GM21529 (cell line): ENCODE measurements at regions not wholly inside any gene's neighbourhood (a gene's known extent, or its start where the extent isn't known, plus 50 kb on each side); places are given as distances from the start of the nearest gene placed in this dataset.
A peak's percentile ranks its signal among the peaks of the same experiment; 100 is the strongest.
"Not testable (repeated sequence)": the region's sequence is repeated elsewhere in the genome, so short reads cannot be mapped to it uniquely, and the experiment has no call there.

Experiments
- ATAC-seq: cut with Tn5 transposase; IDR thresholded peaks from one replicate; pipeline ENCODE4 v1.9.1; 2021; ENCODE audit not compliant: unreplicated experiment

DNA sequence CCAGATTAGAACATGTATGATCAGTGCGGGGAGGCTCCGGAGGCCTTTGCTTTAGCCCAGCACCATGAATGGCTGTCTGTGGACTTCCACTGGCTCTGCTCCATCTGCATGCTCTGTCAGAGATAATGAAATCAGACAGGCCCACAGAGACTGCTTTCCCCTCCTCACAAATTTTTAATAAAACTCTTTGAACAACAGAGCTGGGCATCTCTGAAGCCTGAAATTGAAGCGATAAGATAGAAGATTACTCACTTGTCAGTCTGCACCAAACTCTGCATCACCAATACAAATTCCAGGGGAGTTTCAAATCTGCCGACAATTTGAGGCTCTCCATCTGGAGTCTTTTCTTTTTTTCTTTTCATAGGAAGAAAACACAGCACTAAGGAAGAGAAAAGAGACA lies 110.0 kb downstream of the DYRK2 start:
- ATAC-seq = peak; percentile 25

DNA sequence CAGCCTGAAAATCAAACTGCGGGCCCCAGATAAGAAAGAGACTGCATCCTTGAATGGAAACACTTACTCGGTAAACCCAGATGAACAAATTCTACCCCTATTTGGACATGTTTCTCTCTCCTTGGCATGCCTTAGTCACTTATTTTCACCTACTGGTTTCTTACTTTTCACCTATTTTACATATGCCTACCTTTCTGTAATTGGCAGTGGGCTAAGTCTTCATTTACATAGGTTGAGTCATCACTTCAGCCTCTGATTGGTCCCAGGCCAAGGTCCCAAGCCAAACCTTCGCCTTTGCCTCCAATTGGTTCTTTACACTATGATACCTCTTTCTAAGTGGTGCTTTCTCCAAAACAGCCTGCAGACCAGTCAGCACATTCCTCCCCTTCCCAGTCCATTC lies 111.3 kb downstream of the DYRK2 start:
- ATAC-seq = no peak

DNA sequence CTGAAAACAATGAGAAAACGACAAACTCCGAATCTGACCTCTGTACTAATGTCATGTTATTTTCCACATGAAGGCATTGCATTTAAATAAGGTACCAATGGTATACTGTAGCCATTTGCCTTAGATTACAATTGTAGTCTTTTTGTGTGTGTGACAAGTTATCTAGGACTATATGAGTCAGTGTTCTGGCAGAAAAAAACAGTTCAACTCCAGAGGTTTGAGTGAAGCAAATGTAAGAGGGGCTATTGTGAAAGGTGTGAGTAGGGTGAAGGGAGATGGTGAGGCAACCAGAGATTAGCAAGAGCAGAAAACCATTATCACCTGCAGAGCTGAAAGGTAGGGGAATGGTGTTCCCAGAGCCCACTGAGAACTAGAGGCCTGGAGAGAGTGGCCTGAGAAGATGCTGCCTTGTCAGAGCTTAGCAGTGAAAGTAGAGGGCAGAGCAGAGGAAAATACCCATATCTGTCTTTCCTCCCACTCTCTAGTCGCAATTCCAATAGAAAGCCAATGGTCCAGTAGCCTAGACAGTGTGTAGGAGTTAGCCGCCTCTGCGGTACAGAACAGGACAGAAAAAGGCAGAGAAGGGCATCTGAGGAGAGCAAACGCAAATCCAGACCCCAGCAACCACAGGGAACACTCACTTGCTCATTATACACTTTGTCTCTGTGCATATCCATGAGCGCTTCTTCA lies 112.2 kb downstream of the DYRK2 start:
- ATAC-seq = no peak

DNA sequence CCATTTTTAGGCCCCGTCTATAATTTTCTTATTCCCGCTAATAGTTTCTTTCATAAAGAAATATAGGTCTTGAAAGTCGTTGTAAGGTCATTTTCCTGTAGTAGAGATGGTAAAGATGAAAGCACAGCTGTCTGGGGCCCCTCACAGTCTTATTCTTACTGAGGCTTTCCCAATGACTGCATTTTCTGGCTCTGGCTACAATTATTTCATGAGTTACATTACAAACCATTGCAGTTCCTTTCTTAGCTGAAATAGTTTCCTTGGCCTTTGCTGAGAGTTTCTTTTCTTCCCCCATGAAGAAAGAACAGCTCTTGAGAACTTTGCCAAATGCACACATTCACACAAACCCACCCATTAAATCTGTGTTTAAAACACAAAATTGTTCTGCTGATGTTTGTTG lies 113.0 kb downstream of the DYRK2 start:
- ATAC-seq = no peak

DNA sequence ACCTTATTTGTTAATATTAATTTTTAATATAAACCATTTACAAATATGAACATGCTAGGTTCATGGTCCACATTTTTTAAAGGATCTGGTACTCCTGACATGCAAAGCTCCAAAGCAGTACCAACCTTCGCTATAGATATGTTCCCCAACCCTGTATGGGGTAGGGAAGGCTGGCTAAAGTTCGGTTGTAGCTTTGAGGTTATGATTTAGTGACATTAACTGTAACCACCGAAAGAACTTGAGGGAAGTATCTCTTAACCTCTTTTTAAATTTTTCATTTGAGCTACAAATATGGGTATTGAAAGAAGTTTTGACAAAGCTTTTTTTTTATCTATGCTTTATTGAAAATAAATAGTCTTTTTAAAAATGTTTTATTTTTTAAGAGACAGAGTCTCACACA lies 115.5 kb downstream of the DYRK2 start:
- no peak for ATAC-seq

DNA sequence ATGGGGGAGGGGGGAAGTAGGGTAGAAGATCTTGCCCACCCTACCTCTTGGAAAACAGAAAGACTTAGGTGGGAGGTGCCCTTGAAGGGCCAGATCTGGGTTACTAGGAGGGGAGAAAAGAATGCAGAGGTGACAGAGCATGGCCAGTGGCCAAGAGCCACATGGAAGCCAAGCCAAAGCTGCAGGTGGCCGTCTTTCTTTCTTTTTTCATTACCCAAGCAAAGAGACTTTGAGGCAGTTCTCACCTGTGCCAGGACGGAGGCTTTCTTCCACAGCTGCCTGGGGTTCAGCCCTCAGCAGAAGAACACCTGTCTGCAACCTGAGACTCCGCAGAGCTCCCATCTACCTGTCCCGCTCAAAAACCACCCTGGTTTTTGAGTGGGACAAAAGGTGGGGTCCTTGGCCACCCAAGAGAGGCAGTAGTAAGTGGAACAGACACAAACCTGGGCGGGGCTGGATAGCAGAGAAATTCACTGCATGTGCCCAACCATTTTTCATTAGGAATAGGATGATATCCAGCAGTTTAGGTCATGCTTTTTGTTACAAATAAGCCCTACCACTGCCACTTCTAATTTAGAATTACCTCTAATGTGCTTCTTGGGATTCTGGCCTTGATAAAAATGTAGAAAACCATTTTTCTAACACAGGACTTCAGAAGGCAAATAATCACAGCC lies 116.5 kb downstream of the DYRK2 start:
- no peak for ATAC-seq

DNA sequence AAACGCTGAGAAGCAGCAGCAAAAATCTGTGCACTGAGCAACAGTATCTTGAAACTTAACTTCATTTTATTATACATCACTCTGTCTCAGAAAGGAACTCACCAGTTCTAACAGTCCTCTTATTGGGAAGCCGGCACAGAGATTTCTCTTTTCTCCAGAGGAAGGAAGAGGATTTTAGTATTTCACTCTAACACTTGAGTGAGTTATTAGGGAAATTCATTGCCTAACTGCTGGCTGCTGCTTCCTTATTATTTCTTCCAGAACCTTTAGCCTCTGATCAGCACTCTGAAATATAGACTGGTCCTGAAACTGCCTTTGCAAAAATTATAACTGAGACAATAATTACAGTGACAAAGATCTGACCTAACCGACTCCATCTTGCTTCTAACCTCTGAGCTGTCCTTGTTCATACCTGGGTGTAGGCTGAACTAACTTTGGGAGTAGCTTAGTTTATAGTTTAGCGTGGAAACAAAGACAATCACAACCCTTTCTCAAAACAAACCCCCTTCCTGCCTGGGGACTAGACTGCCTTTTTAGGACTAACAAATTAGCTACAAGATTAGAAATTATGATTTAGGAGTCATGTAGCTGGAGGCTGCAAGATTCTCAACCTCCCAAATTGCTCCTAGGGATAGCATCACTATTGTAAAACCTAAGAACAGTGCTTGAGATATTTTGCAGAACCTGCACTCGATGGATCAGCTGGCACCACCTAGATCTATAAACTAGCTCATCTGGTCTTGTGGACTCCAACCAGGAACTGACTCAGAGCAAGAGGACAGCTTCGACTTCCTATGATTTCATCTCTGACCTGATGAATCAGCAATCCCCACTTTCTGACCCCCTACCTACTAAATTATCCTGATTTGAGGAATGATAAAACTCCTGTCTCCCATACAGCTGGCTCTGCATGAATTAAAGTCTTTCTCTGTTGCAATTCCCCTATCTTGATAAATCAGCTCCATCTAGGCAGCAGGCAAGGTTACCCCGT lies 117.5 kb downstream of the DYRK2 start:
- no peak for ATAC-seq

DNA sequence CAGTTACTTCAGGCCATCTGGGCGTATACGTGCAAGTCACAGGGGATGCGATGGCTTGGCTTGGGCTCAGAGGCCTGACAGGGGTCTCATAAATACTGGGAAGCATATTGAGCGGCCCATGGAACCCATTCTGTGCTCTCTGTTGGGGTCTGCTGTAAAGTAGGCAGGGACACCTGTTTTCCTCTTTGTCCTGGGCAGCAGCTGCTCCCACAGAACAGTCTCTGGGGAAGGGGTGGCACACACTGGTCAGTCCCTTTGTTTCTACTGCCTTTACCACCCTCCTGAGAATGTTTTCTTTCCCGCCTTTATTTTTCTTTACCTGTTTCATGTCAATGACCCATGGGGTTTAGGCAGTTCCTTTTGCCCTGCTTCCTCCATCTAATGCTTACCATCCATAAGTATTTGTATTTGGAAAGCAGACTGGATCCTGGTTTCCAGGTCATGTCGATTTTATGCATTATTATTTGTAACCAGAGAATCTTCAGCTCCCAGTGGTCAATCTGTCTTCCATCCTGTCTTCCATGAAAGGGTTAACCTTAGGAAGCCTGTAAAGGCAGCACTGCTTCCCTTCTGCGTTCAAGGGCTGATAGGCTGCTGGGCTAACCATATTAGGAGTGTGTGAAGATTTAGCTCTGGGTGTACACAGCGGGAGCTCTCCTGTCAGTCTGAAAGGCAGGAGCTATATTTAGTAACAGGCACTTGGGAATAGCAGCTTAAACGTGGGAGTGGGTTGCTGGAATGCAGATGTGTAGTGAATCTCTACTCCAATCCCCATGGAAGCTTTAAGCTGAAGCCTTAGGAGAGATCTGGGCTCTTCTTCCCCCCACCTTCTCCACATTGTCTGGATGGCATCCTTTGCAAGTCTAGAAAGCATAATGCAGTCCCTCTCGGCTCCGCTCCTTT lies 124.0 kb downstream of the DYRK2 start:
- ATAC-seq = no peak

DNA sequence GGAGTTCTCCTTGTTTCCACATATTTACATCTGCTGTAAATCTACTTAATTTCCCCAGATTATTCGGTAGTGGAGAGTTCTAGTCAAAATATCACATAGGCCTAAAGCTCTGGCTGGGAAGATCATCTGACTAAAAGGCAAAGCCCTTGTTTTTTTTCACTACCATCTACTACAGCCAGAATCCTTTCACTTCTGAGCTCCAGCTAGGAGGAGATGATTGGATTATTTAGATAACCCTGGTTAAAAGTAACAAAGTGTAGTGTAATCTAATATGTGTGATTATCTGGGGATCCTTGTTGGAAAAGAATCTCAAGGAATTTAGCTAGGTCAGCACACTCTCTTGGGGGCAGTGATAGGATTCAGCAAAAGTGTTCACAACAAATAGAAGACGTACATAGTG lies 125.4 kb downstream of the DYRK2 start:
- no peak for ATAC-seq

DNA sequence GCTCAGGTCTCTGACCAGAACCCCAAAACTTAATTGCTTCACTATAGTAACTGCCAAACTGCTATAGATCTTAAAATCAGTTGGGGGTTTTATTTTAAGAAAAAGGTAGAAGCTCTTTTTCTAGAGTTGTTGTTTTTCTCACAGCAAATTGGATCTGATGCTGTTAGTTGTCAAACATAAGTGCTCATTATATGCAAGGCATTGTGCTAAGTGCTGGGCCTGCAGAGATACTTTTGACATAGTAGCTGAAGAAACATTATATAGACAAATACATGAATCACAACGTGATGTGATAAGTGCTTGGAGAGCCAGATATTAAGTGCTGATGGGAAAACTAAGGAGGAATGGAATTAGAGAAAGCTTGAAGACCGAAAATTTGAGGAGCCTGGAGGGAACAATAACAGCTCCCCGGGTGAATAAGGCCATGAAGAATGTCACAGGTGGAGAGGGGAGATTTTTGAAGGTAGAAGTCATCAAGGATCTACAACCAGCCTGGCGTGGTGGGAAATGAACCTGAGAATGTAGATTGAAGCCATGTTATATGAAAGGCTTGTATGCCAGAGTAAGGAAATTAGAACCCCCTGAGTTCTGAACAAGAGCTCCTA lies 126.5 kb downstream of the DYRK2 start:
- no peak for ATAC-seq

DNA sequence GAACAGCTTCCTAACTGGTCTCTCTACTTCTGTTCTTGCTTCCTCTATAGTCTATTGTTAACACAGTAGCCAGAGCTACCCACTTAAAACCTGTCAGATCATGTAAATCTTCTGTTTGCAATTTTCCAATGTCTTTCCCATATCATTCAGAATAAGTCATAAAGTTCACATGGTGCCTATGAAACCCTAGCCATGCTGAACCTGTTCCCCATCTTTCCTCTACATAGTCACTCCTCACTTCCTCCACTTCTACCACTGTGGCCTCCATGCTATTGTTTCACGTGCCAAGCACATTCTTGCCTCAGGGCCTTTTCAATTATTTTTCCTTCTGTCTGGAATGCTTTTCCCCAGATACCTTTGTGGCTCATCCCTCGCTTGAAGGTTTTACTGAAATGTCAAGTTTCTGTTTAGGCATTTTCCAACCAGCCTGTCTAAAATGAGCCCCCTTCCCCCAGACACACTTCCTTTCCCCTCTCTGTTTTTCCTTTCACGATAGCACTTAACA lies 132.1 kb downstream of the DYRK2 start:
- no peak for ATAC-seq

DNA sequence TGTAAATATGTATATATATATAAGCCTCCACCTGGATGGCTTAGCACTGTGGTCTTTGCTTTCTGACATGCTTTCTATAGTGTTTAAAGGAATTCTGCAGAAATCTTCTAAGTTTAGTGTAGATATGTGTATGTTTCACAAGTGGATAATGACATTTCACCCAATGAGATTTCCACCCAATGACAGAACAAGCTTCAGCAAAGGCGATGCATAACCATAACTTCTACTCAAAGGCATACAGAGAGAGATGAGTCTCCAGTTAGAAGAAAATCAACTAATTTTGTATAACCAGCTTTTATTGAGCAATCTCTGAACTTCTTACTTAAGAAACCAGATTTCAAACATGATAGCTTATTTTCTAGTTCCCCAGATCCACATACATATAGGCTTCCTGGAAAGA lies 134.0 kb downstream of the DYRK2 start:
- ATAC-seq = no peak

DNA sequence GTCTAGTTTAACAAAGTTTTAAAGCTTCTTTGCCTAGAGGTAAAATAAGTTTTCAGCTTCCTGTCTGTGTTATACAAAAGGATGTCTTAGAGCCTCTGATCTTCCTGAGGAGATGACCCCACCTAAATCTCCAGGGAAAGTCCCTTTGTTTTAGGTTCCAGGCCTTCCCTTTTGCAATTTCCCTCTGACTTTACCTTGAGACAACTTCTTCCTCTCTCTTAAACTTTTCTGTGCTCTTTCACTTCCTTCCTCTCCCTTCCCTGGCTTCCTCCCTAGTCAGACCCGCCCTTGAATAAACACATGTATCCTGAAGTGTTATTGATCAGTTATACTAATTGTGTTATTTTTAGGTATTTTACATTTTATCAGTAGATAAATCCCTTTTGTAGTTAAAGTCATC lies 134.8 kb downstream of the DYRK2 start:
- ATAC-seq = no peak

DNA sequence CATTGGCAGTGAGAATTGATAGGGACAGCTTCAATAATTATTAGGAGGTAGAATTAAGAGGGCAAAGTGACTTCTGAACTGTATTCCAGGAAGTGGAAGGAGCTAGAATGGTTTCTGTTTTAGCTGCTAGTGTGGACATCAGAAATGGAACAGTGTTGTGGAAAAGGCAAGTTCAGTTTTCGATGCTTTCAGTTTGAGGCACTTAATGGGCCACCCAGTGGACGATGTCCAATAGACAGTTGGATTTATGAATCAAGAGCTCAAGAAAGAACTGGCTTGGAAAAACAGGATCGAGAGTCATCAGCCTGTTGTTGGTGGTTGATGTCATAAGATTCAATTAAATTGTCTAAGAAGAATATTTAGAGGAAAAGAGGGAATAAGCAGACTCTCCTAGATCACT lies 136.3 kb downstream of the DYRK2 start:
- ATAC-seq = no peak

DNA sequence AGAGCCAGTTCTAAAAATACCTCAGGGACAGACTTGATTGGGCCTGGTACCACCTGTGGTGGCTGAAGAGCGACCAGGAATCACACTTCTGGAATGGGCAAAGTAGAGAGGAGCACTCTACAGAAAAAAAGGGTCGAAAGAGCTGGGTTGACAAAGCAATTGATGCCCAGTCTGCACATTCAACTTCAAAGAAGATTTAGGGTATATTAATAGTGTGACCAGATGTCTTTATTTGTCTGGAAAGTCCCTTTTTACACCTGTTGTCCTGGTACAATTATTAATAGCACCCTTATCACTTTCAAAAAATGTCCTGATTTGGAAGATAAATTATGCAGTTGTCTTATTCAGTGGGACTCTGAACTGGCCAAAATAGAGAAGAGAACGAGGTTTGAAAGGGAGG lies 137.5 kb downstream of the DYRK2 start:
- ATAC-seq = no peak

DNA sequence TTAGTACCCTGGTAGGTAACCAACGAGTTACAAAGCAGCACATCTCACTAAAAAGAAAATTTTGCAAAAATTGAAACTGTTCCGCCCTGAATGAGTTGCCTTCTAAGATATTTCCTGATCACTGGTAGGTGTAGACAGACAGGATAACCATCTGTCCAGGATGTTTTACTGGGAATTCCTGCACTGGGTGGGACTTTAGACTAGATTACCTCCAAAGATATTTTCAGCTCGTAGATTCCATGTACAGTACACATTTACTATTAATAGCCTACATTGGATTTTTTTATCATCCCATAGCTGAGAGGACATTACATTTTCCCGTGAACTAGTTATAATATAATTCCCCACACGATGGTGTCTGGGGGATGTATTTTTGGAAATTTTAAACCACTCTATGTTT lies 139.6 kb downstream of the DYRK2 start:
- ATAC-seq = no peak

DNA sequence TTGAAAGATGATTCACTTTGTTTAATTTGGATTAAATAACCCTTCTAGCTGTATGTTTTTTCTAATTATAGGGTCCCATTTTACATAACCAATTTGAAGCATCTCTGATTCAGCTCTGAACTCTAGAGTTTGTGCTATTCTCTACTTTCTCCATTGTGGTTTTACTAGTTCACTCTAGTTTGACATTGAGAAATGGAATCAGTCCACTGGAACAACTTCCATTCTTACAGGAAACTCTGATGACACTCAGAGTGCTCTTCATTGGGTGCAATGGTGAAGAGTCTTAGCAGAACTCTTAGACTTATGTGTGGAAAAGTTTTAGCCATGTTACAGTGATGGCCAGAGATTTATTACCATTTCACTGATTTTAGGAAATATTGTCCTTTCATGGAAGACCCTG lies 140.7 kb downstream of the DYRK2 start:
- ATAC-seq = no peak

DNA sequence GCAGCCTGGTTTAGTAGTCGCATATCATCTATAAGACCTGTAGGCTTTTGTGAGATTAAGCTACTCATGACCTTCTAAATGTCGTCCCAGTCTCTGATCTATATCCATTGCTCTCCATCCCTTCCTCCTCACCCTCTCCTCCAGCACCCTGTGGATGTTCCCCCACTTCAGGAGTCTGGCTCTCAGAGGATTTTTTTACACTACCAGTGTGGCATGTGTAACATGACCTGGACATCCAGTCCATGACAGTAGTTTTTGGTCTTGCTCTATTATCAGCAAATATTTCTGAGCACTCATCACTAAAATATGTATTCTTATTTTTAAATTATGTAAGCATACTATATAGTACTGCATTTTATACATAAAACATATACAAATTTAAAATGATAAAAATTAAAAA lies 142.1 kb downstream of the DYRK2 start:
- ATAC-seq = no peak

DNA sequence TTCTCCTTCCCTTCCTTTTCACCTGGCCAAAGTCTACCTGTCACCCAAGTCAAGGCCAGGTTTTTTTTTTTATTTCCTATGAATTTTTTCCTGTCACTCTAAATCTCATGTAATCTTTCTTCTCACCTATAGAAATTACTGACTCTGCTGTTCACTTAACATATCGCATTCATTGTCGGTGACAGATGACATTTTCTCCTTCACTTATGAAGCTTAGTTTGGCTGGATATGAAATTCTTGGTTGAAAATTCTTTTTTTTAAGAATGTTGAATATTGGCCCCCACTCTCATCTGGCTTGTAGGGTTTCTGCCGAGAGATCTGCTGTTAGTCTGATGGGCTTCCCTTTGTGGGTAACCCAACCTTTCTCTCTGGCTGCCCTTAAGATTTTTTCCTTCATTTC lies 142.8 kb downstream of the DYRK2 start:
- ATAC-seq = not testable (repeated sequence)

DNA sequence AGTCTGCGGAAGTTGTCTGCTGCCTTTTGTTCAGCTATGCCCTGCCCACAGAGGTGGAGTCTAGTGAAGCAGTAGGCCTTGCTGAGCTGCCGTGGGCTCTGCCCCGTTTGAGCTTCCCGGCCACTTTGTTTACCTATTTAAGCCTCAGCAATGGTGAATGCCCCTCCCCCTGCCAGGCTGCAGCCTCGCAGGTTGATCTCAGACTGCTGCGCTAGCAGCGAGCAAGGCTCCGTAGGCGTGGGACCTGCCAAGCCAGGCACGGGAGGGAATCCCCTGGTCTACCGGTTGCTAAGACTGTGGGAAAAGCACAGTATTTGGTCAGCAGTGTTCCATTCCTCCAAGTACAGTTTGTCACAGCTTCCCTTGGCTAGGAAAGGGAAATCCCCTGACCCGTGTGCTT lies 143.6 kb downstream of the DYRK2 start:
- no peak for ATAC-seq
